RWPE1 (cell line): ENCODE measurements at regions not wholly inside any gene's neighbourhood (a gene's known extent, or its start where the extent isn't known, plus 50 kb on each side); places are given as distances from the start of the nearest gene placed in this dataset.

Experiments used
- CTCF ChIA-PET: fragments of 350-600 bp; sonication (Branson Sonifier 250); formaldehyde crosslinking; extraction: SDS; loops from one replicate; lab custom pipeline; 2021; lab: Yijun Ruan, JAX
- POLR2A ChIA-PET: fragments of 400-600 bp; formaldehyde crosslinking; extraction: SDS; loops from one replicate; lab custom pipeline; 2020; ENCODE audit warnings: antibody characterized with exemption; ENCODE audit not compliant: low non-redundant PET; lab: Yijun Ruan, JAX
- DNase-seq: peaks from one replicate; pipeline ENCODE4 v3.0.0; 2012; ENCODE audit warnings: low spot score
- H3K27ac ChIP-seq: fragments of 450-650 bp; 2 replicates; pipeline ENCODE4 v1.5.1; 2017
- TF ChIP-seq, protein P1 (sequence below): fragments of 450-650 bp; conservative IDR thresholded peaks from 2 replicates; pipeline ENCODE4 v1.5.1; 2017; ENCODE audit warnings: low read depth, mild to moderate bottlenecking

- H3K27ac ChIP-seq, result no peak overlapping the region
- DNase-seq, result no peak
- TF ChIP-seq, protein P1, sequence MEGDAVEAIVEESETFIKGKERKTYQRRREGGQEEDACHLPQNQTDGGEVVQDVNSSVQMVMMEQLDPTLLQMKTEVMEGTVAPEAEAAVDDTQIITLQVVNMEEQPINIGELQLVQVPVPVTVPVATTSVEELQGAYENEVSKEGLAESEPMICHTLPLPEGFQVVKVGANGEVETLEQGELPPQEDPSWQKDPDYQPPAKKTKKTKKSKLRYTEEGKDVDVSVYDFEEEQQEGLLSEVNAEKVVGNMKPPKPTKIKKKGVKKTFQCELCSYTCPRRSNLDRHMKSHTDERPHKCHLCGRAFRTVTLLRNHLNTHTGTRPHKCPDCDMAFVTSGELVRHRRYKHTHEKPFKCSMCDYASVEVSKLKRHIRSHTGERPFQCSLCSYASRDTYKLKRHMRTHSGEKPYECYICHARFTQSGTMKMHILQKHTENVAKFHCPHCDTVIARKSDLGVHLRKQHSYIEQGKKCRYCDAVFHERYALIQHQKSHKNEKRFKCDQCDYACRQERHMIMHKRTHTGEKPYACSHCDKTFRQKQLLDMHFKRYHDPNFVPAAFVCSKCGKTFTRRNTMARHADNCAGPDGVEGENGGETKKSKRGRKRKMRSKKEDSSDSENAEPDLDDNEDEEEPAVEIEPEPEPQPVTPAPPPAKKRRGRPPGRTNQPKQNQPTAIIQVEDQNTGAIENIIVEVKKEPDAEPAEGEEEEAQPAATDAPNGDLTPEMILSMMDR, result no peak
- ChIA-PET POLR2A (no interaction called here), CTCF (no interaction called here)
Measured at GRCh38 chr11:11213117-11213516, 139.9 kb downstream of the CSNK2A3 start.

DNA sequence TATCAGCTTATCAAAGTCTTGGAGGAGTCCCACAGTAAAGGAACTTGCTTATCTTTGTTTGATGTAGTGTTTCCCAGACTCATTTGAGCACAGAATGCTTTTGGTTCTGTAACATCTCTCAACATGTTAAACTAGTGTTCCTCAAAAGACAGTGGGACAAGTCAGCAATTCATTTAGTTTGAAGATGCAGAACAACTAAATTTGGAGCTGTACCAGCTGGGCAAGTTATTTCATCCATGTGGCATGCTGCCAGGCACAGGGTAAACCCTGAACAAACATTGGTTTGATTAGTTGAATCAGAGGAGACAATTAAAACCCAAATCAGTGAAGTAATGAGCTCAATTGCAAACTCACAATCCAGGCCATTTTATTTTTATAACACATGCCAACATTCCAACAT, 141.2 kb downstream of the CSNK2A3 start:
- TF ChIP-seq, protein P1, result no peak
- H3K27ac ChIP-seq, result no peak overlapping the region
- CTCF ChIA-PET, result no interaction called here
- POLR2A ChIA-PET, result no interaction called here
- DNase-seq, result peak; percentile 8

DNA sequence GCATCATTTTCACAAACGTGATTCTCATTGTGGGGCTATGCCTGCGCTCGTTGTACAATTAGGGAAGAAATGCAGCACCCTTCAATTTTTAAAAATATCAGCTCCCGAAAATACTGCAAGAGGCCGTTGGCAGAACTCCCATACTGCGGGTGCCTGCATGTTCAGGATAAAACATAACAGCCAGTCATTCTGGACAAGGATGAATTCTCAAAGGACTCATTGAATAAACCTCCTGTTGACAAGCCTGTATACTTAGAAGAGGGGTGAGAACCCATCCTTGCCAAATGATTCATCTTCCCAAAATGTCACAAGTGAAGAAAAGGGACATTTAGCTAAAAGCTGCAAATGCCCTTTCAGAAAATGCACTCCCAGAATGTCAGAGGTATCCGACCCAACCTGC, 141.9 kb downstream of the CSNK2A3 start:
- peak; percentile 24 for DNase-seq
- ChIA-PET POLR2A (no interaction called here), CTCF (no interaction called here)

DNA sequence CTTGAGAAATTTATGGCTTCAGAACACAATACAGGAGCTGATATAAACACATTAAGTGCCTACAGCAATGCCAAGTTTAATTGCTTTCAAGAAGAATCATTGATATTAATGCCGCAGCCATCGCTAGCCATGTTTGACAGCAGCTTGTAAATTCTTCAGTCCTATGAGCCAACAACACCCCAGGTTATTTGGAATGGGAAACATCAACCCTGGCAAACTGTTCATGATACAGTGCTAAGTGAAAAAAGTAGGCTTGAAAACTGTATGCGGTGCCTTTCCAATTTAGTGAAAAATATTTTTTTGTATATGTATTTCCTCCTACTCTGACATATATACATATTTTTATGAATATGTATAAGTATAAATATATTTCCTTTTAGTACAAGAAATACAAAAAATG, 142.6 kb downstream of the CSNK2A3 start:
- H3K27ac ChIP-seq, result no peak overlapping the region
- ChIA-PET CTCF (no interaction called here), POLR2A (no interaction called here)
- DNase-seq, result no peak
- TF ChIP-seq, protein P1, result no peak

More for the DNA sequence above, 141.9 kb downstream of the CSNK2A3 start:
- TF ChIP-seq, protein P1, result no peak
- H3K27ac ChIP-seq, result no peak overlapping the region; the same call in 1 of the 2 replicates

- CTCF ChIA-PET, result no interaction called here
- TF ChIP-seq, protein P1, result no peak
- H3K27ac ChIP-seq, result no peak overlapping the region
- no peak for DNase-seq
- POLR2A ChIA-PET, result no interaction called here
Measured at GRCh38 chr11:11209967-11210366, 143.1 kb downstream of the CSNK2A3 start.

GRCh38 chr11:11208994-11209393, 144.1 kb downstream of the CSNK2A3 start:
- POLR2A ChIA-PET, result no interaction called here
- no peak for DNase-seq
- H3K27ac ChIP-seq, result no peak overlapping the region
- CTCF ChIA-PET, result interaction anchor here (0.6 kb wide), 1 partner anchor 131 kb away, joined by 3 read pairs; no protein-coding TSS in a partner anchor
- TF ChIP-seq, protein P1, result no peak

DNA sequence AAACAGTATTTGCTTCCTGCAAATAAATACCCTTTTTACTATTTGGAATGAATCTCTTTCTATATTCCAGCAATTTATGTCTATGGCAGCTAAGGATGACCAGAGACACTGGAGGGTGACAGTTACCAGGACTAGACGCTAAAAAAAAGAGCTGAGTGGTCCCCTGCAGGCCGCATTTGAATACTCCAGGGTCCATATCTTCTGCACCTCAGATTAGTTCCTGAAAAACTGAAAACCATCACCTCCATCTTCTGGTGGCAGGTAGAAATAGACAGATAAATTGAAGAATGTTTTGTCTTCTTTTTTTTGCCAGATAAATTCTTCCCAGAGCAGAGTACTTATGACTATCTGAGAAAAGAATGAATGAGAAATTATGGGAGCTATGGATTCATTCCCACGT, 145.6 kb downstream of the CSNK2A3 start:
- H3K27ac ChIP-seq, result no peak overlapping the region
- POLR2A ChIA-PET, result no interaction called here
- no peak for DNase-seq
- TF ChIP-seq, protein P1, result no peak
- CTCF ChIA-PET, result interaction anchor here (0.6 kb wide), 1 partner anchor 44 kb away, joined by 6 read pairs; no protein-coding TSS in a partner anchor
